ENCODE measurements at regions not wholly inside any gene's neighbourhood (a gene's known extent, or its start where the extent isn't known, plus 50 kb on each side); places are given as distances from the start of the nearest gene placed in this dataset.

- no peak for TF ChIP-seq ETS1 (IDR thresholded peaks at IDR 0.05)
- no peak for TF ChIP-seq JUNB (IDR thresholded peaks at IDR 0.05; ENCODE audit: unreplicated experiment)
- no peak for TF ChIP-seq POLR2AphosphoS5 (IDR thresholded peaks at IDR 0.05; ENCODE audit: low read depth)
Measured at GRCh38 chr2:51998890-51999289, 967.0 kb upstream of the NRXN1 start (continued).

GRCh38 chr2:51997571-51997970 is 965.6 kb upstream of the NRXN1 start:
- Mint-ChIP-seq H3K9me3 (peaks cover 14% of the 10 kb centered on the region; the same call in 2 of the 3 replicates), H3K4me3 (no peak overlapping the region), H3K36me3 (ENCODE audit: low read depth) (peaks cover 22% of the 10 kb centered on the region), H3K27ac (no peak overlapping the region), H3K4me1 (peaks cover 16% of the 10 kb centered on the region), H3K27me3 (ENCODE audit: insufficient read depth, low read depth, poor library complexity) (peaks cover 7% of the 10 kb centered on the region)
- TF ChIP-seq EZH2 (IDR thresholded peaks at IDR 0.05; ENCODE audit: low read depth, unreplicated experiment) (no peak), CTCF (conservative IDR thresholded peaks at IDR 0.05; ENCODE audit: low read depth in 2 of 2) (peak; percentile 25 to 35; a peak in 3 of 4 replicates)
- DNase-seq (ENCODE audit: low spot score) (peak; percentile 10), ATAC-seq (no peak)
- H3K36me3 ChIP-seq (ENCODE audit: insufficient read depth) = no peaks in the 10 kb centered on the region
- H3F3A ChIP-seq (replicated peaks; ENCODE audit: low read depth) = no peaks in the 10 kb centered on the region
- no peaks in the 10 kb centered on the region for H3K9me2 ChIP-seq (ENCODE audit: insufficient read depth)
- H3K4me1 ChIP-seq (ENCODE audit: insufficient read depth) = peaks cover 10% of the 10 kb centered on the region
- no peaks in the 10 kb centered on the region for H3K79me2 ChIP-seq (replicated peaks; ENCODE audit: insufficient read depth)
- no peaks in the 10 kb centered on the region for H4K20me1 ChIP-seq (replicated peaks; ENCODE audit: insufficient read depth)
- no peak overlapping the region for H3K27ac ChIP-seq (ENCODE audit: low read depth)
- H3K4me2 ChIP-seq = no peak overlapping the region
- no peak overlapping the region for H3K4me3 ChIP-seq
- no peak overlapping the region for H2AFZ ChIP-seq
- no peaks in the 10 kb centered on the region for H3K27me3 ChIP-seq (ENCODE audit: insufficient read depth)

- H3F3A ChIP-seq (replicated peaks; ENCODE audit: low read depth) = no peaks in the 10 kb centered on the region
- H3K27me3 Mint-ChIP-seq (ENCODE audit: insufficient read depth, low read depth, poor library complexity) = peaks cover 7% of the 10 kb centered on the region
- H3K27ac ChIP-seq (ENCODE audit: low read depth) = no peak overlapping the region
- H3K4me1 ChIP-seq (ENCODE audit: insufficient read depth) = peaks cover 10% of the 10 kb centered on the region
- H3K9me2 ChIP-seq (ENCODE audit: insufficient read depth) = no peaks in the 10 kb centered on the region
- ATAC-seq (no peak), DNase-seq (ENCODE audit: low spot score) (no peak)
- H3K4me1 Mint-ChIP-seq = peaks cover 16% of the 10 kb centered on the region
- H4K20me1 ChIP-seq (replicated peaks; ENCODE audit: insufficient read depth) = no peaks in the 10 kb centered on the region
- no peak overlapping the region for H3K4me3 ChIP-seq
- H3K36me3 ChIP-seq (ENCODE audit: insufficient read depth) = no peaks in the 10 kb centered on the region
- H2AFZ ChIP-seq = no peak overlapping the region
- peak overlapping the region; percentile 47; the same call in 1 of the 2 replicates for H3K27ac Mint-ChIP-seq
- H3K36me3 Mint-ChIP-seq (ENCODE audit: low read depth) = peaks cover 22% of the 10 kb centered on the region
- peaks cover 14% of the 10 kb centered on the region; the same call in 2 of the 3 replicates for H3K9me3 Mint-ChIP-seq
- H3K79me2 ChIP-seq (replicated peaks; ENCODE audit: insufficient read depth) = no peaks in the 10 kb centered on the region
- H3K4me3 Mint-ChIP-seq = no peak overlapping the region
- no peak overlapping the region for H3K4me2 ChIP-seq
- H3K27me3 ChIP-seq (ENCODE audit: insufficient read depth) = no peaks in the 10 kb centered on the region
- TF ChIP-seq CREB1 (CRISPR knock-in tag; IDR thresholded peaks at IDR 0.05; ENCODE audit: low read depth) (no peak), ZNF462 (CRISPR knock-in tag; IDR thresholded peaks at IDR 0.05) (no peak), EZH2phosphoT487 (IDR thresholded peaks at IDR 0.05; ENCODE audit: unreplicated experiment) (no peak)
Measured at GRCh38 chr2:51995293-51995692, 963.4 kb upstream of the NRXN1 start.

Data from GM23338 (cell line).